HepG2 (cell line): ENCODE measurements at regions not wholly inside any gene's neighbourhood (a gene's known extent, or its start where the extent isn't known, plus 50 kb on each side); places are given as distances from the start of the nearest gene placed in this dataset.
A peak's percentile ranks its signal among the peaks of the same experiment; 100 is the strongest.

ENCODE experiments used
- ATF7 ChIP-seq, 2 experiments: fragments of 450-650 bp in 1 of 2; sonication (generic) in 1 of 2; formaldehyde crosslinking in 1 of 2; IDR thresholded peaks; 2 replicates each; pipeline versions ENCODE4 v1.4.0 to v1.6.1; 2016 to 2020; ENCODE audit warnings: antibody characterized with exemption in 1 of 2, mild to moderate bottlenecking in 1 of 2, missing genetic modification reagents in 1 of 2
- FOXK1 ChIP-seq: sonication (generic); formaldehyde crosslinking; IDR thresholded peaks from 2 replicates; pipeline ENCODE4 v1.4.0; 2020; ENCODE audit warnings: low read depth, missing genetic modification reagents, borderline replicate concordance
- FOXK2 ChIP-seq: fragments of 450-650 bp; IDR thresholded peaks from 2 replicates; pipeline ENCODE4 v1.6.1; 2016
- HIVEP1 ChIP-seq: sonication (generic); formaldehyde crosslinking; IDR thresholded peaks from 2 replicates; pipeline ENCODE4 v1.4.0; 2020; ENCODE audit warnings: mild to moderate bottlenecking, missing genetic modification reagents
- JARID2 ChIP-seq: sonication (generic); formaldehyde crosslinking; IDR thresholded peaks from 2 replicates; pipeline ENCODE4 v1.8.1; 2023; ENCODE audit warnings: missing genetic modification reagents, inconsistent platforms; ENCODE audit not compliant: insufficient replicate concordance
- JUNB ChIP-seq: sonication (generic); formaldehyde crosslinking; IDR thresholded peaks from 2 replicates; pipeline ENCODE4 v1.8.0; 2022; ENCODE audit warnings: missing genetic modification reagents, mild to moderate bottlenecking, borderline replicate concordance
- KDM1A ChIP-seq: IDR thresholded peaks from 2 replicates; pipeline ENCODE4 v1.6.1; 2016; ENCODE audit warnings: missing compliant biosample characterization
- MXI1 ChIP-seq: IDR thresholded peaks from 3 replicates; pipeline ENCODE4 v1.6.1; 2012; ENCODE audit warnings: low read depth, low read length, inconsistent platforms, borderline replicate concordance
- NR2C2 ChIP-seq: sonication (generic); formaldehyde crosslinking; IDR thresholded peaks from 2 replicates; pipeline ENCODE4 v1.4.0; 2020; ENCODE audit warnings: missing genetic modification reagents, mild to moderate bottlenecking, moderate library complexity, borderline replicate concordance
- NR2F2 ChIP-seq: IDR thresholded peaks from 2 replicates; pipeline ENCODE4 v1.6.1; 2012; ENCODE audit warnings: low read depth, inconsistent platforms, borderline replicate concordance
- NR3C1 ChIP-seq: sonication (generic); formaldehyde crosslinking; IDR thresholded peaks from 2 replicates; pipeline ENCODE4 v1.4.0; 2020; ENCODE audit warnings: missing genetic modification reagents
- POLR2AphosphoS5 ChIP-seq: IDR thresholded peaks from 2 replicates; pipeline ENCODE4 v1.6.1; 2012; ENCODE audit warnings: low read depth, low read length
- SCMH1 ChIP-seq: sonication (generic); formaldehyde crosslinking; IDR thresholded peaks from 2 replicates; pipeline ENCODE4 v1.9.0; 2021; ENCODE audit warnings: missing genetic modification reagents, mild to moderate bottlenecking, borderline replicate concordance
- XBP1 ChIP-seq: sonication (generic); formaldehyde crosslinking; IDR thresholded peaks from 2 replicates; pipeline ENCODE4 v1.5.0; 2020; ENCODE audit warnings: missing genetic modification reagents
- ZNF547 ChIP-seq: sonication (generic); formaldehyde crosslinking; IDR thresholded peaks from 2 replicates; pipeline ENCODE4 v1.5.1; 2020; ENCODE audit warnings: mild to moderate bottlenecking, missing genetic modification reagents
- ZNF75D ChIP-seq: sonication (generic); formaldehyde crosslinking; IDR thresholded peaks from 2 replicates; pipeline ENCODE4 v1.8.1; 2023; ENCODE audit warnings: missing genetic modification reagents, mild to moderate bottlenecking, borderline replicate concordance
- ZNF839 ChIP-seq: sonication (generic); formaldehyde crosslinking; IDR thresholded peaks from 2 replicates; pipeline ENCODE4 v1.4.0; 2020; ENCODE audit warnings: missing genetic modification reagents, mild to moderate bottlenecking, borderline replicate concordance
- ZSCAN29 ChIP-seq: sonication (generic); formaldehyde crosslinking; conservative IDR thresholded peaks from 2 replicates; pipeline ENCODE4 v1.4.0; 2020; ENCODE audit warnings: mild to moderate bottlenecking, missing genetic modification reagents
- TF ChIP-seq, protein P1 (sequence below): sonication (generic); formaldehyde crosslinking; IDR thresholded peaks from 2 replicates; pipeline ENCODE4 v1.5.1; 2020; ENCODE audit warnings: missing genetic modification reagents, mild to moderate bottlenecking, borderline replicate concordance
- TF ChIP-seq, protein P2 (sequence below): sonication (generic); formaldehyde crosslinking; IDR thresholded peaks from 2 replicates; pipeline ENCODE4 v1.4.0; 2020; ENCODE audit warnings: missing genetic modification reagents
- TF ChIP-seq, protein P3 (sequence below): sonication (generic); formaldehyde crosslinking; IDR thresholded peaks from 2 replicates; pipeline ENCODE4 v1.5.0; 2020; ENCODE audit warnings: mild to moderate bottlenecking, missing genetic modification reagents
- TF ChIP-seq, protein P4 (sequence below): sonication (generic); formaldehyde crosslinking; IDR thresholded peaks from 2 replicates; pipeline ENCODE4 v1.5.0; 2020; ENCODE audit warnings: missing genetic modification reagents
- TF ChIP-seq, protein P5 (sequence below): sonication (generic); formaldehyde crosslinking; IDR thresholded peaks from 2 replicates; pipeline ENCODE4 v1.8.0; 2022; ENCODE audit warnings: low read depth, missing genetic modification reagents

DNA sequence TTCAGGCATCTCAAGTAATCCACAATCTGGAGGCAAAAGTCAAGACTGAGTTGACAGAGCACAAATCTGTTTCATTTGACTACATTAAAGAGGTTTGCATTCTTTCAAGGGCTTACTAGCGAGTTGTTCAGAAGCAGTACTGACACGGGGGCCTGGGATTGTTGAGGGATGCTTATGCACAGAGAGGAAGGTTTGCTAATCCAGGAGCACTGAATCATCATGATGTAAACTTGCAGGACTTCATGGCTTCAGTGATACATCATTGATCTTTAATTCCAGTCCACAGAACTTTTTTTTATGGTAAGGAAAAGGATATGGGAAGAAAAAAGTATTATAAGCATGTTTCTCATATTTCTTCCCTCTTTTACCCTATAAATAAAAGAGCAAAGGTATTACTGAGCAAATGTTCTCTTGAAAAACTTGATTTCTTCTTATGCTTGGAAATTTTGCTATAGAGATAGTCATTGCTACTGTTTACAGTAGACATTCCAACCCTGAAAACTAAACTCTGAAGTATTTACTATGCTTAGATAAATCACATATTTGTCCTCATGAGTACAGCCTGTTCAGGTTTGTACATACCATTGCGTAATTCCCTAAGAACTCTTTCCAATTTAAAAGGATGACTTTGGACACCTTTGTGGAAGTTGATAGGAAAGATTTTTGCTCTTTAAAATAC, 65.8 kb upstream of the KPNA3 start (continued):
- TF ChIP-seq, protein P1, sequence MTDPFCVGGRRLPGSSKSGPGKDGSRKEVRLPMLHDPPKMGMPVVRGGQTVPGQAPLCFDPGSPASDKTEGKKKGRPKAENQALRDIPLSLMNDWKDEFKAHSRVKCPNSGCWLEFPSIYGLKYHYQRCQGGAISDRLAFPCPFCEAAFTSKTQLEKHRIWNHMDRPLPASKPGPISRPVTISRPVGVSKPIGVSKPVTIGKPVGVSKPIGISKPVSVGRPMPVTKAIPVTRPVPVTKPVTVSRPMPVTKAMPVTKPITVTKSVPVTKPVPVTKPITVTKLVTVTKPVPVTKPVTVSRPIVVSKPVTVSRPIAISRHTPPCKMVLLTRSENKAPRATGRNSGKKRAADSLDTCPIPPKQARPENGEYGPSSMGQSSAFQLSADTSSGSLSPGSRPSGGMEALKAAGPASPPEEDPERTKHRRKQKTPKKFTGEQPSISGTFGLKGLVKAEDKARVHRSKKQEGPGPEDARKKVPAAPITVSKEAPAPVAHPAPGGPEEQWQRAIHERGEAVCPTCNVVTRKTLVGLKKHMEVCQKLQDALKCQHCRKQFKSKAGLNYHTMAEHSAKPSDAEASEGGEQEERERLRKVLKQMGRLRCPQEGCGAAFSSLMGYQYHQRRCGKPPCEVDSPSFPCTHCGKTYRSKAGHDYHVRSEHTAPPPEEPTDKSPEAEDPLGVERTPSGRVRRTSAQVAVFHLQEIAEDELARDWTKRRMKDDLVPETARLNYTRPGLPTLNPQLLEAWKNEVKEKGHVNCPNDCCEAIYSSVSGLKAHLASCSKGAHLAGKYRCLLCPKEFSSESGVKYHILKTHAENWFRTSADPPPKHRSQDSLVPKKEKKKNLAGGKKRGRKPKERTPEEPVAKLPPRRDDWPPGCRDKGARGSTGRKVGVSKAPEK (CRISPR knock-in tag): no peak
- no peak for TF ChIP-seq JUNB (CRISPR knock-in tag)
- TF ChIP-seq HIVEP1: no peak
- no peak for TF ChIP-seq ZNF547 (CRISPR knock-in tag)
- peak; percentile 36; the same call in 1 of the 2 replicates for TF ChIP-seq NR2F2
- no peak for TF ChIP-seq ZSCAN29
- no peak for TF ChIP-seq ZNF75D (CRISPR knock-in tag)
- TF ChIP-seq SCMH1 (CRISPR knock-in tag): no peak
- peak; percentile 7; the same call in 1 of the 2 replicates for TF ChIP-seq FOXK2
- TF ChIP-seq, protein P2, sequence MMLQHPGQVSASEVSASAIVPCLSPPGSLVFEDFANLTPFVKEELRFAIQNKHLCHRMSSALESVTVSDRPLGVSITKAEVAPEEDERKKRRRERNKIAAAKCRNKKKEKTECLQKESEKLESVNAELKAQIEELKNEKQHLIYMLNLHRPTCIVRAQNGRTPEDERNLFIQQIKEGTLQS (CRISPR knock-in tag): peak; percentile 35; the same call in 1 of the 2 replicates
- TF ChIP-seq, protein P3, sequence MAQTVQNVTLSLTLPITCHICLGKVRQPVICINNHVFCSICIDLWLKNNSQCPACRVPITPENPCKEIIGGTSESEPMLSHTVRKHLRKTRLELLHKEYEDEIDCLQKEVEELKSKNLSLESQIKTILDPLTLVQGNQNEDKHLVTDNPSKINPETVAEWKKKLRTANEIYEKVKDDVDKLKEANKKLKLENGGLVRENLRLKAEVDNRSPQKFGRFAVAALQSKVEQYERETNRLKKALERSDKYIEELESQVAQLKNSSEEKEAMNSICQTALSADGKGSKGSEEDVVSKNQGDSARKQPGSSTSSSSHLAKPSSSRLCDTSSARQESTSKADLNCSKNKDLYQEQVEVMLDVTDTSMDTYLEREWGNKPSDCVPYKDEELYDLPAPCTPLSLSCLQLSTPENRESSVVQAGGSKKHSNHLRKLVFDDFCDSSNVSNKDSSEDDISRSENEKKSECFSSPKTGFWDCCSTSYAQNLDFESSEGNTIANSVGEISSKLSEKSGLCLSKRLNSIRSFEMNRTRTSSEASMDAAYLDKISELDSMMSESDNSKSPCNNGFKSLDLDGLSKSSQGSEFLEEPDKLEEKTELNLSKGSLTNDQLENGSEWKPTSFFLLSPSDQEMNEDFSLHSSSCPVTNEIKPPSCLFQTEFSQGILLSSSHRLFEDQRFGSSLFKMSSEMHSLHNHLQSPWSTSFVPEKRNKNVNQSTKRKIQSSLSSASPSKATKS (CRISPR knock-in tag): no peak
- TF ChIP-seq POLR2AphosphoS5: no peak
- TF ChIP-seq ATF7 (IDR thresholded peaks at IDR 0.05): no peak; the same call in 1 of the 2 replicates
- no peak for TF ChIP-seq ATF7 (CRISPR knock-in tag; IDR thresholded peaks at IDR 0.05)
- no peak for TF ChIP-seq ZNF839 (CRISPR knock-in tag)
- TF ChIP-seq NR2C2: no peak
- no peak for TF ChIP-seq NR3C1
- TF ChIP-seq KDM1A (CRISPR knock-in tag): 0 out of 2 replicates have a peak, but pooled peaks have one; percentile 52
- TF ChIP-seq FOXK1 (CRISPR knock-in tag): peak; percentile 82
- no peak for TF ChIP-seq XBP1 (CRISPR knock-in tag)
- TF ChIP-seq, protein P4, sequence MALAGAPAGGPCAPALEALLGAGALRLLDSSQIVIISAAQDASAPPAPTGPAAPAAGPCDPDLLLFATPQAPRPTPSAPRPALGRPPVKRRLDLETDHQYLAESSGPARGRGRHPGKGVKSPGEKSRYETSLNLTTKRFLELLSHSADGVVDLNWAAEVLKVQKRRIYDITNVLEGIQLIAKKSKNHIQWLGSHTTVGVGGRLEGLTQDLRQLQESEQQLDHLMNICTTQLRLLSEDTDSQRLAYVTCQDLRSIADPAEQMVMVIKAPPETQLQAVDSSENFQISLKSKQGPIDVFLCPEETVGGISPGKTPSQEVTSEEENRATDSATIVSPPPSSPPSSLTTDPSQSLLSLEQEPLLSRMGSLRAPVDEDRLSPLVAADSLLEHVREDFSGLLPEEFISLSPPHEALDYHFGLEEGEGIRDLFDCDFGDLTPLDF (CRISPR knock-in tag): no peak
- TF ChIP-seq, protein P5, sequence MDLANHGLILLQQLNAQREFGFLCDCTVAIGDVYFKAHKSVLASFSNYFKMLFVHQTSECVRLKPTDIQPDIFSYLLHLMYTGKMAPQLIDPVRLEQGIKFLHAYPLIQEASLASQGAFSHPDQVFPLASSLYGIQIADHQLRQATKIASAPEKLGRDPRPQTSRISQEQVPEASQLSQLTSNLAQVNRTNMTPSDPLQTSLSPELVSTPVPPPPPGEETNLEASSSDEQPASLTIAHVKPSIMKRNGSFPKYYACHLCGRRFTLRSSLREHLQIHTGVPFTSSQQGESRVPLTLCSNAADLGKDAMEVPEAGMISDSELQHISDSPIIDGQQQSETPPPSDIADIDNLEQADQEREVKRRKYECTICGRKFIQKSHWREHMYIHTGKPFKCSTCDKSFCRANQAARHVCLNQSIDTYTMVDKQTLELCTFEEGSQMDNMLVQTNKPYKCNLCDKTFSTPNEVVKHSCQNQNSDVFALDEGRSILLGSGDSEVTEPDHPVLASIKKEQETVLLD (CRISPR knock-in tag): no peak
- TF ChIP-seq MXI1: no peak
- TF ChIP-seq JARID2 (CRISPR knock-in tag): no peak
